Left renal cortex interstitium (tissue), 4 donors: ENCODE measurements at regions not wholly inside any gene's neighbourhood (a gene's known extent, or its start where the extent isn't known, plus 50 kb on each side); places are given as distances from the start of the nearest gene placed in this dataset.

ENCODE experiments used
- DNase-seq, 4 donors: peaks; one replicate each; pipeline ENCODE4 v3.0.0-alpha.2; 2013; ENCODE audit warnings: low read depth in 4 of 4, low spot score in 2 of 4, missing footprints in 1 of 4

DNA sequence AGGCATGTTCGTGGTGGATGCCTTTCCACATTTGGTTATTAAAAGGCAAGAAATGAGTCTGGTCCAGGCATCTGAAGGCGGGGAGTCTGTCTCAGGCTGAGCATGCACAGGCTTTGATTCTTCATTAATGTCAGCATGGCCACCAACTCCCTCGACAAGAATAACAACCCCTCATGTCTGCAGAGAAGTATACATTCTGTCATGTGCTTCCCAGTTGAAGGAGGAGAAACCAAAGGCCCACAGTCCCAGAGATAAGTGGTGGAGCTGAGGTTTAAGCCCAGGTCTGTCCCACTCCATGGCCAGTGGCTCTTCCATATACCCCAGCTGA lies 61.6 kb upstream of the LAPTM5 start:
- no peak for DNase-seq

DNA sequence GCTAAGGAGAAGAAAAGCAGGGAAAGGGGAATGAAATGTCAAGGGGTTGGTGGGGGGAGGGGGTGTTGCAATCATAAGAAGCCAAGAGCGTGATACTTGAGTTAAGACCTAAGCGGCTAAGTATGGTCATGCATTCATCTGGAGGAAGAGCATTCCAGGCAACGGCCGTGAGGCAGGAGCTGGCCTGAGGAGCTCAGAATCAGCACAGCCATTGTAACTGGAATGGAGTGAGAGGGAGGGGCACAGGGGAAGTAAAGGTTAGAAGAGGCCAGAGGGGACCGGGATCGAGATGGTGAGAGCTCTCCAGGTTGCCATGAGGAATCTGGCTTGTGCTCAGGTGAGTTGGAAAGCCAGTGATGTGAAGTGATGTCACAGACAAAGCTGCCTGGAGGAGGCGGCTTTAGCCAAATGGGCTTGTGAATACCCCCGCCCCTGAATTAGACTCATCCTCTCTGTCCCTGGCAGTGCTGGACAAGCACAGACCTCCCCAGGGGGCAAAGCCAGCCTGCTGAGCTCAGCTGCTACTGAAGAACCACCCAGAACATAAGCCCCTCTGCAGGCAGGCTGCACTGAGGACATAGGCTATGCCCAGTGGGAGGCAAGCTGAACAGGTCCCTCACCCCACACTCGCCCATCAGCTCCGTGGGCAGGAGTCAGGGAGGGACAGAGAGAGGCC lies 61.1 kb upstream of the LAPTM5 start:
- DNase-seq: no peak

DNA sequence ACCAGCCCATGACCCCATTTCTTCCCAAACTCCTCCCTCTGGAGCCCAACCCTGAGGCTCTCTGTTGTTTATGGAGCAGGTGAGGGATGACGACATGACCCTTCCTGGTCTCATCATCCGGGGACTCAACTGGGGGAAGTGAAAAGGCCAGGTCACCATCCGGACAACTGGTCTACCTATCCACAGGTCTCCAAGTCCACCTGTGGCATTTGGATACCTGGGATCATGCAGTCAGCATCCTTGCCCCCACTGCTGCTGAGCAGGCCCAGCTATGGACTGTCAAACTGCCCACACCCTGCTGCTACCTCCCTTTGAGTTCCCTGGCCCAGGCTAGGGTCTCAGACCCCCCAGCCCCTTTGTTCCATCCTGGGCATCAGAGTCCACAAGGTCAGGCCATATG lies 60.0 kb upstream of the LAPTM5 start:
- DNase-seq: no peak

DNA sequence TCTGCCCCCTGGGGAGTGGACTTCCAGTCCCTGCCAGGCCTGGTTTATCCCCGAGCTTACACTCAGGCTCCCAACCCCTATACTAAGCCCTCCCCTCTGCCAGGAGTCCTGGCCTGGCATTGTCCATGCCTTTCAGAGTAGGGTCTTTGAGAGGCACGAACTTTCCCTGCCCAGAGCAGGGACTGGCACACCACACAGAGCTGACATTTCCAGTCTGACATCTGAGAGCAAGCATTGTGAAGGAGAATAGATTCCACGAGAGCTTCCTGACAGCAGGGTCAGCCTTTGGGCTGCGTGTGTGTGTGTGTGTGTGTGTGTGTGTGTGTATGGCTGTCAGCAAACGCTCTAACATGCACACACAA lies 59.5 kb upstream of the LAPTM5 start:
- DNase-seq: no peak

DNA sequence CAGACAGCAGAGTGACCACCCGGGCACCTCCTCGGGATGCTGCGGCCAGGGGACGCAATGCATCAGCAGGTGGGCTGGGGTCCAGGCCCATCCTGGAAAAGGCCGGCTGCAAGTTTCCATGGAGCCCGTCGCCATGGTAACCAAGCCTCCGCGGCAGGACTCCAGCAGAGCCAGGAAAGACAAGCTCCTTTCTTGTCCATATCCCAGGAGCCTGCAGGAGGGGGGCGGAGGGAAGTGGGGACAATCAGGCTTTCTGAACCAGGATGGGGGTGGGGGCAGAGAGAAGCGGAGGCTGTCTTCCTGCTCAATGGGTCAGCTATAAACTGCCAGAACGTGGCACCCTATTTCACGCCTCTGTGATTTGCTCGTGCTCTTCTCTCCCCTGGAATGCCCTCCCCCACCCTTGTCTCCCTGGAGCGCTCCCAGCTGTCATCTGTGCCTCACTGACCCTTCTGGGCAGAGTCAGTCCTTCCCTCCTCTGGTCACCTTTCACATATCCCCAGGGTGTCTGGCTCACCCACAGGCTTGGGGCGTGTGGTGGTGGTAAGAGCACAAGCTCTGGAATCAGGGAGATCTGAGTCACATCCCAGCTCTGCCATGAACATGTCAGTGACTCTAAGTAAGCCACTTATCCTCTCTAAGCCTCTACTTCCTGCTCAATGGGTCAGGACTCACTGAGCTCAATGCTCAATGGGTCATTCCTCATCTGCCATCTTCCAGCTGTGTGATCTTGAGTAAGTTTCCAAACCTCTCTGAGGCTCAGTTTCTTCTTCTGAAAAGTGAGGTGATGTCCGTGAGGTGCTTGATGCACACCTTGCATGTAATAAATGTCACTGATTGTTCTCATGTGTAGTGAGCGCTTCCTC lies 58.9 kb upstream of the LAPTM5 start:
- peak in 3 of 4 donors; percentile 55 to 80 (median 63) for DNase-seq

DNA sequence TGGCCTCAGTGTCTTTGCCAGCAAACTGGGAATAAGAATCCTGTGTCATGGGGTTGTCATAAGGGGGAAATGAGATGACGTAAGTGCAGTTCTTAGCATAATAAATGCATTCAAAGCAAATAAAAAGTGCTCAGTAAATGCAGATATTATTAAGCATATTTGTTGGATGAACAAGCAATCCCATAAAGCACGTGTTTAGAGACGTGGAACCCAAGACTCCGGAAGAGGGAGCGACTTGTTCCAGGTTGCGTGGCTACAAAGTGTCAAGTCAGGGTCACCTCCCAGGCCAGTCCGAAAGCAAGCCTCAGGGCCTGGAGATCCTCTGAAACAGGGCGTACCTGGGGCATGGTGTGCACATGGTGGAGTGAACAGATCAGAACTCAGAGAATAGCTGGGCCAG lies 58.0 kb upstream of the LAPTM5 start:
- DNase-seq: no peak

DNA sequence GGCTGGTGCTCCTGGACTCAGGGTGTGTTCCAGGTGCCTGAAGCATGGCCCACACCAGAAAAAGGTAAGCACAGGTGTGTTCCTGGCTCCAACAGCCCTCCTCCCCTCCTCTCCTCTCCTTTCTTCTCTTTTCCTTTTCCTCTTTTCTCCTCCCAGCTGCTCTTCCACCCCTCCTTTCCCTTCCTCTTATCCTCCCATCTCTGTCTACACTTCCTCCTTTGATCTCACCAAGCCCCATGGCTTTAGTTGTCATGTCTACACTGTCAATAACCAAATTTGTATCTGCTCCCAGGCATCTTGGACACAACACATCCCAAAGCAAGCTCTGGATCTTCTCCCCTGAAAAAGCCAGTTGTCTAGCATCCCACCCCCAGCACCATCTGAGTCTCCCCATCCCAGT lies 56.7 kb upstream of the LAPTM5 start:
- DNase-seq: no peak

DNA sequence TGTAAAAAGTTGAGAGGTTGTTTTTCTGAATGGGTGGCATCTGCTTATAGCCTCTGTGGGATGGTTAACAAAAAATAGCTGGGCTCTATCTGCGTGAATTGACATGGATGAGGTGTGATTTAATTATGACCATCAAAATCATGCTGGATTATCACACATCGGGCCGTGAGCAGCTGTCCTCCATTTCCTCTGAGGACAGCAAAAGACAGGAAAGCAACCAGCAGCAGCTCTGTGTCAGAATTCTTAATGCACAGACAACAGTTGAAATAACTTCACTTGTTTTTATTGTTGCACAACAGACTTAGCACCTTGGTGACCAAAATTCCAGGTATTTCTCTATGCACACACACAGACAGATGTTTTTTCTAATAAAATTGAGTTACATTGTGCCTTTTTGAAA lies 54.5 kb upstream of the LAPTM5 start:
- DNase-seq: no peak

DNA sequence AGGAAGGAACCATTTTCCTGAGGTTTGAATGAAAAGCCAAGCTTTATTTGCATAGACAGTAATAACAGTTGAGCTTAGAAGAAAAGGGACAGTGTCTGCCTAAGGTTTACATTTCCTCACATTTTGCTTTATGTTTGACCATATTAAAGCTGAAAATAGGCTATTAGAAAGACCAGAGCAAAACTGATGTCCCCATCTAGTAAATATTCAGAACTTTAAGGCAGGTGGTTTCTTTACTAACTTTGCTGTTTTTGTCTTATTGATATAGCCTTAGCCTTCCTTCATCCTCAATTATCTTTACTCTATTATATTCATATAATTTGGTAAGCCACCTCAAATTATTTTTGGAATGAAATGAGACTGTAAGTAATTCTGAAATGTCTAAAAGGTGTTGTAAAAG lies 53.6 kb upstream of the LAPTM5 start:
- no peak for DNase-seq

DNA sequence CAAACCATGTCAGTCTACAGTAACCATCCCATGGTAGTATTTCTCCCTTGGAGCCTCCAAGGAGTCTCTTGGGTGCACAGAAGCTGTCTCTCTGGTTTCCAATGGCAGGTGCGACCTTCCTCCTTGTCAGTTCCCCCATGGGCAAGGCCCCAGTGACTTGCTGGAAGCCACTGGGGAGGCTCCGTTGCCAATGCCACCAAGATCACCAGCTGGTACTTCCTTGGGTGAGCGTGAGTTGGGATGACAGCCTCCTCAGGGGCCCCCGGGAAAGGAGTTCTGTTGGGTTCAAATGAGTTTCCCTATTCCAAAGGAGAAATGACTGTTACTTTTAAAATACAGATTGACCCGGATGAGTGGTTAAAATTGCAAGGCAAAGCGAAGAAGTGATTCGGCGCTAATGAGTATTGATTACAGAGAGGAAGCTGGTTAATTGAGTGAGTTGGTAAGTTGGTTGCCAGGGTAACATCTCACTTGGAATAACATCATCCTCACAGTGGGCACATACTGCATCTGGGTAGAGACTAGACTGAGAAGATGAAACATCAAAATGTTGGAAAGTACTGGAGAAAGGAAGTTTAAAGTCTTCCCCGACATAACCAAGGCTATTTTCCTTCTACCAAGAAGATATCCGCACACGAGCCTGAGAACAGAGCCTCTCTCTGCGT lies 53.0 kb upstream of the LAPTM5 start:
- DNase-seq: no peak

DNA sequence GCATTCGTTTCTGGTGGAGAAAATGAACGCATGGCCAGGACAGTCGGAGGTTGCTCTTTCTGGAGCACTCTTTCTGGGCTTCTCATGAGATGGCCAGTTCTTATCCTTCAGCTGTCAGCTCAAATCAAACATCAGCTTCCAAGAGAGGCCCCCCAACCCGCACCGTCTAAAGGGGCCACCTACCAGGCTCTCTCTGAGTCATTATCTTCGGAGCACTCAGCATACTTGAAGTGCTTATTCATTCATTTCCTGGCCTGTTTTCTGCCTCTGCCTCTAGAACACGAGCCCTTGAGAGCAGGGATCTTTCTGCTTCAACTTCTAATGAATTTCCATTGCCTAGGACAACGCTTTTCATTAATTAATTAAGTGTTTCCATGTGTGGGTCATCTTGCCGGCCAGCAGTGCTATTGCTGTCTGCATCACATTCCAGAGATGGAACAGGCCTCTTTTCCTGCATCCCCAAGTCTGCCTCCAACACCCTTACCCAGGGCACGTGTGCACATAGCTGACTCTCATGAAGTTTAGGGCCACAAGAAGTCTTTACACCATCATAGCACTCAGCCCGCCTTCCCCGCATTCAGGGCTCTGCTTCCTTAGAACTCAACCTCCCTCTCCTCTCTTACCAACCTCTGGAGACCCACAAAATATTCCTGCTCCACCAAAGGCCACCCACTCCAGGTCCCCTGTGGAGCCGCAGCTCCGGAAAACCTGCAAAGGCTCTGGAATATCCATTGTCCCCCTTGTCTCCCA lies 52.1 kb upstream of the LAPTM5 start:
- DNase-seq: no peak

DNA sequence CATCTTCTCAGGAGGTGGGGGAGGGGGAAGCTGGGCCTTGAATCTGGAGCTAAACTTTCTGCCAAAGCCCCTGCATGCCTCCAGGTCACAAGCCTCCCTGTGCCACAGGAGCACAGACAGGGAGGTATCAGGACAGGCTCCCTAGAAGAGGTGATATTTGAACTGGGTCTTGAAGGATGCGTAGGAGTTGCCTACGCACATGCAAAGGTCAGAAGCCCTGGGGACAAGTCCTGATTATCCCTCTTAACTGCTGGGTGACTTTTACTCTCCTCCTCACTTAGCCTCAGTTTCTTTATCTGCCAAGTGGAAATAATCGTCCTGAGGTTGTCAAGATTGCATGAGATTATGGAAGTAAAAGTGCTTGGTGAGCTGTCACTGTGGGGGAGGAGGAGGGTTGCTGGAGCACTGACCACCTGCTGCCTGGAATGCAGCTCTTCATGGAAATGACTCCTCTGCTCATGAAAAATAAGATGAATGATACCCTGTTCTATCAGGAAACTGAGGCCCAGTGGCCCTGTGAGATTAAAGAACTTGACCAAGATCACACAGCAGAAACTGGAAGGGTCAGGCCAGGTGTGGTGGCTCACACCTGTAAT lies 50.6 kb upstream of the LAPTM5 start:
- DNase-seq: no peak

DNA sequence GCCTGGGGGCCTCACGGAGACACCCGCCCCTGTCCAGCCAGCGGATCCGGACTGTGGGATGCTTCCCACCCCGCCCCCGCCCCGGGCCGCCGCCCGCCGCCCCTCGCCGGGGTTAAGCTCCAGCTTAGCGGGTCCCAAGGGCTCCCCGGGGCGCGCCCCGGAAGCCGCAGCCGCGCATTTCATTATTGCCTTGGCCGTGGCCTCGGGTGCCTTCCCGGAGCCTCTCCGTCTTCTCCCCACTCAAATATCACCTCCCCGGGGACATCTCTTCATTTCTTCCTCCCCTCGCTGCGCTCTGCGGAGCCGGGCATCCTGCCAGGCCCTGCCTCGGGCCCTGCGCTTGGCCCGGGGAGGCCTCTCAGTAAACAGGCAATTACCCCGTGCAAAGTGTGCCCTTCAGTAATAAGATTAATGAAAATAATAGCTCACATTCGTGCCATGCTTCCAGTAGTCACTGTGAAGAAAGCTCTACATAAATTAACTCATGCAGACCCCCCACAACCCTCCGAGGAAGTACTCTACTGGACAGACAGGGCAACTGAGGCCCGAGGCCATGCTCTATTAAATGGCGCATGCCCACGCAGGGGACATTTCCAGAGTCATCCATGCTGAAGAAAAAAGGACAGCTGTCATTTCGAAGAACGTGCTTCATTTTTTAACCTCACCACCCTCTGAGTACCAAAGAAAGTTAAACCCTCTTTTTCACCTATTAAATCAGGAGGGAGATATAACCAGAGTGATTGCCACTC lies 49.9 kb upstream of the LAPTM5 start:
- no peak for DNase-seq
